ENCODE measurements at regions not wholly inside any gene's neighbourhood (a gene's known extent, or its start where the extent isn't known, plus 50 kb on each side); places are given as distances from the start of the nearest gene placed in this dataset.

DNA sequence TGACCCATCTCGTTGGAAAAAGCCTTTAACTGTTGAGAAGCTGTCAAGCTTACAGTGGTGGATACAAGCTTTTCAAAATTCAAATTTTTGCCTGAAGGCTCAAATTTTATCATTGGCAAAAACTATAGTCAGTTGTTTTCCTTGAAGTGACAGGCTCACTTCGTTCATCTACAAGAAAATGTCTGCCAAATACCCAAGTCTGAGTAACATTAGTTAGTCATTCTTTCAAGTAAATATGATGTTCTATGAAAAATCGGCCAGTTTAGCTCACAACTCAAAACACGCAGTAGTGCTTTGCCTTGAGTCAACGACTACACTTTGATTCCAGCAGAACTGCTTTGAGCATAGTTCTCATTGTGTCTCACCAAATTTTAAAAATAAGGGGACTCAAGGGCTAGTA is 170.3 kb upstream of the MAMLD1 start:
- TF ChIP-seq, protein P1, sequence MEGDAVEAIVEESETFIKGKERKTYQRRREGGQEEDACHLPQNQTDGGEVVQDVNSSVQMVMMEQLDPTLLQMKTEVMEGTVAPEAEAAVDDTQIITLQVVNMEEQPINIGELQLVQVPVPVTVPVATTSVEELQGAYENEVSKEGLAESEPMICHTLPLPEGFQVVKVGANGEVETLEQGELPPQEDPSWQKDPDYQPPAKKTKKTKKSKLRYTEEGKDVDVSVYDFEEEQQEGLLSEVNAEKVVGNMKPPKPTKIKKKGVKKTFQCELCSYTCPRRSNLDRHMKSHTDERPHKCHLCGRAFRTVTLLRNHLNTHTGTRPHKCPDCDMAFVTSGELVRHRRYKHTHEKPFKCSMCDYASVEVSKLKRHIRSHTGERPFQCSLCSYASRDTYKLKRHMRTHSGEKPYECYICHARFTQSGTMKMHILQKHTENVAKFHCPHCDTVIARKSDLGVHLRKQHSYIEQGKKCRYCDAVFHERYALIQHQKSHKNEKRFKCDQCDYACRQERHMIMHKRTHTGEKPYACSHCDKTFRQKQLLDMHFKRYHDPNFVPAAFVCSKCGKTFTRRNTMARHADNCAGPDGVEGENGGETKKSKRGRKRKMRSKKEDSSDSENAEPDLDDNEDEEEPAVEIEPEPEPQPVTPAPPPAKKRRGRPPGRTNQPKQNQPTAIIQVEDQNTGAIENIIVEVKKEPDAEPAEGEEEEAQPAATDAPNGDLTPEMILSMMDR (IDR thresholded peaks at IDR 0.05) = no peak
- no peak for TF ChIP-seq POLR2A (IDR thresholded peaks at IDR 0.05)
